Natural killer cell treated with Interleukin-12 subunit alpha and Interleukin-12 subunit beta and Interleukin-15 and Interleukin-18, amount 100 ng/mL, for 72 hours (primary cell): ENCODE measurements at regions not wholly inside any gene's neighbourhood (a gene's known extent, or its start where the extent isn't known, plus 50 kb on each side); places are given as distances from the start of the nearest gene placed in this dataset.

Experiments used
- ATAC-seq, 2 donors: fragments of 150-1000 bp; cut with Tn5 transposase in 1 of 2; sonication (Bioruptor Pico), chemical (Tn5 transposase) in 1 of 2; 2 replicates each; pipeline ENCODE4 v1.10.0; 2021
- DNase-seq: peaks from one replicate; pipeline ENCODE4 v3.0.0; 2022; ENCODE audit warnings: low spot score
- H3K27ac Mint-ChIP-seq, 2 donors: 1 replicate in 1 of 2; 2 replicates in 1 of 2; pipeline ENCODE4 v1.8.0; 2022; ENCODE audit warnings: mixed read lengths in 2 of 2, mild to moderate bottlenecking in 1 of 2, moderate library complexity in 1 of 2
- H3K27me3 Mint-ChIP-seq, 2 donors: 1 replicate in 1 of 2; 2 replicates in 1 of 2; pipeline ENCODE4 v1.8.0; 2022; ENCODE audit warnings: mixed read lengths in 2 of 2
- H3K36me3 Mint-ChIP-seq: one replicate; pipeline ENCODE4 v1.8.0; 2022; ENCODE audit warnings: mixed read lengths
- H3K4me1 Mint-ChIP-seq, 2 donors: 1 replicate in 1 of 2; 2 replicates in 1 of 2; pipeline ENCODE4 v1.8.0; 2022; ENCODE audit warnings: low read depth in 2 of 2, mixed read lengths in 2 of 2, mild to moderate bottlenecking in 1 of 2
- H3K4me3 Mint-ChIP-seq: one replicate; pipeline ENCODE4 v1.8.0; 2022; ENCODE audit warnings: mixed read lengths
- H3K9me3 Mint-ChIP-seq: 2 replicates; pipeline ENCODE4 v1.8.0; 2022; ENCODE audit warnings: mixed read lengths

DNA sequence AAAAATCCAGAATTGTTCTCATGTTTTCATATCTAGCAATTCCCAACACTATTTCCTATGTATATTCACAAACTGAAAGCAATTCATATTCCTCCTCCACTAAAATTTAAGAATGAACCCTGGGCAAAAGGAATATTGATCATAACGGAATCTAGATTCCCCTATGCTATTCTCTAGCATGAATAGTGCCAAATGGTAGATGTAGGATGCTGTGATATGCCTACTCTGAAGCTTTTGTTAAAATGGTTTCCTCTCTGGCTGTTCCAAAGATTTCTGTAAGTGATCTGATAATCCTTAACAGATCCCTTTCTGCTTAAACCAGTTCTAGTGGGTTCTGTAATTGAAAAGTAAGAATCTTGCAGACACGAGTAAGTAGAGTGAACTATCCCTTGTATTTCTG, 298.0 kb upstream of the TANK start:
- Mint-ChIP-seq H3K4me1 (peaks cover 0 to 3% of the 10 kb centered on the region in 2 donors), H3K4me3 (no peak overlapping the region), H3K36me3 (no peaks in the 10 kb centered on the region), H3K9me3 (no peaks in the 10 kb centered on the region), H3K27ac (no peak overlapping the region), H3K27me3 (peaks cover 4 to 7% of the 10 kb centered on the region in 2 donors)
- DNase-seq (no peak), ATAC-seq (no peak)

- Mint-ChIP-seq H3K4me3 (no peak overlapping the region), H3K27me3 (peaks cover 8 to 19% of the 10 kb centered on the region in 2 donors), H3K36me3 (no peaks in the 10 kb centered on the region), H3K9me3 (no peaks in the 10 kb centered on the region), H3K4me1 (no peaks in the 10 kb centered on the region), H3K27ac (no peak overlapping the region)
- ATAC-seq (peak in 1 of 2 donors; percentile 20), DNase-seq (no peak)
Observed at GRCh38 chr2:160868891-160869290, 291.3 kb upstream of the TANK start.

GRCh38 chr2:160869411-160869810, 290.8 kb upstream of the TANK start:
- Mint-ChIP-seq H3K4me3 (no peak overlapping the region), H3K27me3 (peaks cover 8 to 24% of the 10 kb centered on the region in 2 donors), H3K27ac (no peak overlapping the region), H3K36me3 (no peaks in the 10 kb centered on the region), H3K9me3 (no peaks in the 10 kb centered on the region), H3K4me1 (no peaks in the 10 kb centered on the region)
- DNase-seq: no peak
- no peak for ATAC-seq

DNA sequence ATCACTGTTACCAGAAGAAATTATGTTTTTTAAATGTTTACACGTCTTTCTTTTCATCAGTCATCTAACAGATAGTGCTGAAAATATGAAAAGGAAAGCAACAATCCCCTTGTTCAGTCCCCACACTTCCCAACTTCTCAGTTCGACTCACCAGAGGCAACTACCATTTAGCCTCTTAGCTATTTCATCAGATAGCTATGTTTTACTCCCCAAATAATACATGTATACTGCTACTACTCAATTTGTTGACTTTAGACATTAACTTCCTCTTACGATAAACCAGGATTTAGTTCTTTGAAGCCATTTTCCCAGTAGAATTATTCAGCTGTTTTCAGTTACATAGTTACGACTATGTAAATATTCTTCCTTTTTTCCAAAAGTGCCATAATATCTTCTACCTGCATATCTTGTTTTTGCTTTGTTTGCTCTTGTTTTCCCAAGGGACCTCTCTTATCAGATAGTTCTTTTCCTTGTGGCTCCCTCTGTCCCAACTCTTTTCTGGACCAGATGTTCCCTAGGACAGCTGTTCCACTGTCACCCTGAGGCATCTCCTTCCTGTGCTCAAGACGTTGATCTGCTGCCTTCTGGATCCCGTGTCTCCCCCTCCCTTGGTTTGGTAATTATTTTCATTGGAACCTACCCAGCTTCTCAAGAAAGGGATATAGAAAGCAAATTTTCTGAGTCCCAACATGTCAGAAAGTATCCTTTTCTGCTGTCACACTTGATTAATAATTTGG, 289.3 kb upstream of the TANK start:
- no peak overlapping the region for H3K27ac Mint-ChIP-seq
- ATAC-seq (no peak), DNase-seq (no peak)
- H3K36me3 Mint-ChIP-seq: no peaks in the 10 kb centered on the region
- H3K27me3 Mint-ChIP-seq: peaks cover 9 to 24% of the 10 kb centered on the region in 2 donors
- H3K4me1 Mint-ChIP-seq: no peaks in the 10 kb centered on the region
- H3K4me3 Mint-ChIP-seq: no peak overlapping the region
- no peaks in the 10 kb centered on the region for H3K9me3 Mint-ChIP-seq

- H3K36me3 Mint-ChIP-seq: no peaks in the 10 kb centered on the region
- H3K27me3 Mint-ChIP-seq: peaks cover 10 to 24% of the 10 kb centered on the region in 2 donors
- DNase-seq (no peak), ATAC-seq (no peak)
- no peak overlapping the region for H3K4me3 Mint-ChIP-seq
- H3K9me3 Mint-ChIP-seq: no peaks in the 10 kb centered on the region
- H3K27ac Mint-ChIP-seq: no peak overlapping the region
- no peaks in the 10 kb centered on the region for H3K4me1 Mint-ChIP-seq
Observed at GRCh38 chr2:160871953-160872352, 288.3 kb upstream of the TANK start.

DNA sequence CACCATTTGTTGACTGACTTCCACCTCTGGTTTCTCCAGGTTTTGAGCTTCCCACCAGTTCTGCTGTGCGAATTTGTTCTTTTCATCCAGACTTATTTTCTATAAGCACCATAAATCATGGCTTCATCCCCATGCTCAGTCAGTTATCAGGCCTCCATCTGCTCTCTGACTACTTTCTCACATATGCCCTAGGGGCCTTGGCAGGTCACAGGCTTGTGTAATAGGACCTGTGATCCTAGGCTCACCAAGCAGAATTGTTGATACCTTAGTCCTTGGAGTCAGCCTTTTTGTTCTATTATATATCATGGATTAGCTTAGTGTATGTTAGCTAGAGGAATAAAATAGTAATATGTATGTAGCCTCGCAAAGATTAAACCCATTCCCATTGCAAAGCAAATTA, 284.2 kb upstream of the TANK start:
- Mint-ChIP-seq H3K27ac (no peak overlapping the region), H3K27me3 (peaks cover 7 to 22% of the 10 kb centered on the region in 2 donors), H3K36me3 (no peaks in the 10 kb centered on the region), H3K4me3 (no peak overlapping the region), H3K9me3 (no peaks in the 10 kb centered on the region), H3K4me1 (no peaks in the 10 kb centered on the region)
- ATAC-seq (no peak), DNase-seq (no peak)

- ATAC-seq (no peak), DNase-seq (no peak)
- Mint-ChIP-seq H3K4me3 (no peak overlapping the region), H3K9me3 (no peaks in the 10 kb centered on the region), H3K27ac (no peak overlapping the region), H3K27me3 (peaks cover 5 to 21% of the 10 kb centered on the region in 2 donors), H3K36me3 (no peaks in the 10 kb centered on the region), H3K4me1 (no peaks in the 10 kb centered on the region)
Observed at GRCh38 chr2:160876765-160877164, 283.5 kb upstream of the TANK start.

GRCh38 chr2:160878618-160879017, 281.6 kb upstream of the TANK start:
- Mint-ChIP-seq H3K27ac (no peak overlapping the region), H3K36me3 (no peaks in the 10 kb centered on the region), H3K9me3 (no peaks in the 10 kb centered on the region), H3K4me1 (no peaks in the 10 kb centered on the region), H3K4me3 (no peak overlapping the region), H3K27me3 (peaks cover 5 to 20% of the 10 kb centered on the region in 2 donors)
- no peak for ATAC-seq
- no peak for DNase-seq

GRCh38 chr2:160882906-160883305, 277.3 kb upstream of the TANK start:
- no peak overlapping the region for H3K4me3 Mint-ChIP-seq
- no peaks in the 10 kb centered on the region for H3K36me3 Mint-ChIP-seq
- no peaks in the 10 kb centered on the region for H3K4me1 Mint-ChIP-seq
- ATAC-seq: no peak
- DNase-seq: no peak
- peaks cover 3 to 13% of the 10 kb centered on the region in 2 donors for H3K27me3 Mint-ChIP-seq
- no peak overlapping the region for H3K27ac Mint-ChIP-seq
- H3K9me3 Mint-ChIP-seq: no peaks in the 10 kb centered on the region

DNA sequence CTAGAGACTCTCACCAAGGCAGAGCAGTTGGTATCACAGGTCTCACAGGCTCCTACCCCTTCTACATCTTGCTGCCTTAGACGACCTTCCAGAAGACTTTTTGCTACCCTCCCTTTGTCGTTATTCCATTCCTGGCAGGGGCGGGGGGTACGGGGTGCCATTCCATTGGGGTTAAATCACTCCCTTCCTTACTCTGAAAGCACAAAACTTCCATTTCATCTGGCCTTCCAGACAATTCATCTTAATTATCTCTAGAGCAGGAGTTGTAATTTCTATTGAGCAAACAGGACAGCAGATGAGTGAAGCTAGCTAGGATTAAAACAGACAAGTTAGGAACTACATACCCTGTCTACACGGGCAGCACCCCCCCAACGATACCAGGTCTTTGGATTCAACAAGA, 276.2 kb upstream of the TANK start:
- H3K4me3 Mint-ChIP-seq: no peak overlapping the region
- no peak for ATAC-seq
- H3K36me3 Mint-ChIP-seq: no peaks in the 10 kb centered on the region
- no peak for DNase-seq
- no peak overlapping the region for H3K27ac Mint-ChIP-seq
- no peaks in the 10 kb centered on the region for H3K9me3 Mint-ChIP-seq
- peaks cover 0 to 13% of the 10 kb centered on the region in 2 donors for H3K27me3 Mint-ChIP-seq
- no peaks in the 10 kb centered on the region for H3K4me1 Mint-ChIP-seq

DNA sequence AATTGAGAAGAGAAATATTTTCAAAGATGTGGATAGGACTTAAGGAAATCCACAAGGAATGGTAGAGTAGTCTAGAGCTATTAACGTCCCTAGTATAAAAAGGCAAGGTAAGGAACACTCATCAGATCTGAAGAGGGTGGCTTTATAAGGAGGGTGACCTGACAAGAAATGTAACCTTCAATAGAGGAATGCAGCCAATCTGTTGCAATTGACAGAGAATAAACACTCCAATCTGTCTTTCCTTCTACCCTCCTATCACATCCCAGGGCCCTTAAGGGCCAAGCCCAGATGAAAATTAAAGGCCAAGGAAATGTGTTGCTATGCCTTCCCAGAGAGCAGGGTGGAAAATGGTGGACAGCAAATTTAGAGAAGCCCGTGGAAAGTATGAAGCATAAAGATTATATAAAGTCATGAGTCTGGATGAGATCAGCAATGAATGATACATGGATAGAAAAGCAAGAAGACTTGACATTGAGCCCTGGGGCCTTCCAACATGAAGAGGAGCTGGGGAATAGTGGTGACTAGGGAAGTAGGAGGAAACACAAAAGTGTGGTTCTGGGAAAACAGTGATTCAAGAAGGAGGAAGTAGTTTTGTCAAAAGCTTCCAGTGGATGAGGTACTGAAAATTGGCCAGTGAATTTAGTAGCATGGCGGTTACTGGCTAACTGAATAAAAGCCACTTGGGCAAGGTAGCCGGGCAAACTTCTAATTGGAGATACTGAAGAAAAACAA, 270.6 kb upstream of the TANK start:
- no peaks in the 10 kb centered on the region for H3K4me1 Mint-ChIP-seq
- DNase-seq: no peak
- H3K36me3 Mint-ChIP-seq: no peaks in the 10 kb centered on the region
- H3K4me3 Mint-ChIP-seq: no peak overlapping the region
- H3K27me3 Mint-ChIP-seq: no peaks in the 10 kb centered on the region
- no peaks in the 10 kb centered on the region for H3K9me3 Mint-ChIP-seq
- no peak overlapping the region for H3K27ac Mint-ChIP-seq
- ATAC-seq: no peak

GRCh38 chr2:160890667-160891352, 269.4 kb upstream of the TANK start:
- Mint-ChIP-seq H3K36me3 (no peaks in the 10 kb centered on the region), H3K27me3 (no peaks in the 10 kb centered on the region), H3K4me3 (no peak overlapping the region), H3K4me1 (no peaks in the 10 kb centered on the region), H3K9me3 (no peaks in the 10 kb centered on the region), H3K27ac (no peak overlapping the region)
- DNase-seq (no peak), ATAC-seq (no peak)

GRCh38 chr2:160891353-160891740, 268.9 kb upstream of the TANK start:
- Mint-ChIP-seq H3K4me1 (no peaks in the 10 kb centered on the region), H3K27me3 (no peaks in the 10 kb centered on the region), H3K27ac (no peak overlapping the region), H3K4me3 (no peak overlapping the region), H3K9me3 (no peaks in the 10 kb centered on the region), H3K36me3 (no peaks in the 10 kb centered on the region)
- ATAC-seq (no peak), DNase-seq (no peak)

- no peaks in the 10 kb centered on the region for H3K4me1 Mint-ChIP-seq
- H3K27ac Mint-ChIP-seq: no peak overlapping the region
- no peak for ATAC-seq
- H3K36me3 Mint-ChIP-seq: no peaks in the 10 kb centered on the region
- DNase-seq: no peak
- H3K9me3 Mint-ChIP-seq: no peaks in the 10 kb centered on the region
- peaks cover 0 to 2% of the 10 kb centered on the region in 2 donors for H3K27me3 Mint-ChIP-seq
- no peak overlapping the region for H3K4me3 Mint-ChIP-seq
Observed at GRCh38 chr2:160892204-160892603, 268.0 kb upstream of the TANK start.
